ENCODE measurements at regions not wholly inside any gene's neighbourhood (a gene's known extent, or its start where the extent isn't known, plus 50 kb on each side); places are given as distances from the start of the nearest gene placed in this dataset.

DNA sequence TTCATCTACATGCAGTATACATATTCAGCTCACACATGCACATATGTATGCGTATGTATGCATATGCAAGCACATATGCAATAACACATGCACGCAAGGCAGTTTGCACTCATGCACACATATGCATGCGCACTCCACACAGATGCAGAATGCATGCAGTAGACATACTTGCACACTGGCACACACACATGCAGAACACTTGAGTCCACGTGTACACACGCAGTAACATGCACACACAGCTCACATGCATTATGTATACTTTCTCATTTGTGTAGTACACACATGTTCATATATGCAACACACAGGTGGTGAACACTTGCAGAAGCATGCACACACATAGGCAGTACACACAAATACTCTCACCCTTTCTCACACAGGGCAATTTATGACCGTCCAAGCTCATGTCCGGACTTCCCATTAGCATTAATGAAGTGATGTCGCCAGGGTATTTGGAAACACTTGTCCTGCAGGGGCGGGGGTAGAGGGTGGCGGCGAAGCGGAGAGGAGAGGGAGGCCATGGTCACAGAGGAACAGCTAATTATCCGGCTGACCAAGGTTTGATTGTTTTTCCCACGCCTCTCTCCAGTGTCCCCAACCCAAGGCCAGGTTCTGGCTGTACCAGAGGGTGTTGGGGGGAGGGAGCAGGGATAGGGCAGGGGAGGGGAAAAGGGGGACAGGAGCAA lies 91.3 kb downstream of the VEGFA start:
- DNase-seq = no peak

DNA sequence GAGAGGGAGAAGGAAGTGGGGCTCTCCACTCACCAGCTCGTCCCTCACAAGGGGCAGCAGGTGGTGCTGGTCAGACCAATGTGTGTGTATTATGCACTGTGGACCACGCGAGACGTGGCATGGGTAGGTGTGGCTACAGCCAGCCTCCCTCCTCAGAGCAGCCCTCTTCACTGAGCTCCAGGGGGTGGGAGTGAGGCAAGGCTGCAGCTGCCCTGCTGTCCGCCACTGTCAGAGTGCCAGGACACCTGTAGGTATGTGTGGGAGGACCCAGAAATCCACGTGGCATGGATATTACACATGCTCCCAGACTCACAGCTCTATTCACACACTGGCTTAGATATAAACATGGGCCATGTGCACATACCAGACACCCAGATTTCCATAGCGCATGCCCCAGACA lies 90.3 kb downstream of the VEGFA start:
- DNase-seq = no peak

DNA sequence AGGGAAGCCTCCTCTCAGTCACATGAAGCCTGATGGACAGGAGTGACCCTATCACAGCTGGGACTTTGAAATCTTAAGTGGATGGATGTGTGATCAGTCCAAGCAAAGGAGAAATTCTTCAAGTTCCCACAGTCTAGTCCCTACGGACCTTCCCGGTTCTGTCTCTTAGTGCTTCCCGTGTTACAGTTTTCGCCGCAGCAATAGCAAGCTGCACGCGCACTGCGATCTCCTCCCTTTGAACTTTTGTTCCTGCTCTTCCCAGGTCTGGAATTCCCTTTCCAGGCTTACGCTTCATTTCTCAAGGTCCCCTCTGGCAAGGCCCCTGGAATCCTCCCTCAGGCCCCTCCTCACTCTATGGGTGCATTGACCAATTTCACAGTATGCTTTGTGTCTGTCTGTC lies 89.2 kb downstream of the VEGFA start:
- DNase-seq = no peak

DNA sequence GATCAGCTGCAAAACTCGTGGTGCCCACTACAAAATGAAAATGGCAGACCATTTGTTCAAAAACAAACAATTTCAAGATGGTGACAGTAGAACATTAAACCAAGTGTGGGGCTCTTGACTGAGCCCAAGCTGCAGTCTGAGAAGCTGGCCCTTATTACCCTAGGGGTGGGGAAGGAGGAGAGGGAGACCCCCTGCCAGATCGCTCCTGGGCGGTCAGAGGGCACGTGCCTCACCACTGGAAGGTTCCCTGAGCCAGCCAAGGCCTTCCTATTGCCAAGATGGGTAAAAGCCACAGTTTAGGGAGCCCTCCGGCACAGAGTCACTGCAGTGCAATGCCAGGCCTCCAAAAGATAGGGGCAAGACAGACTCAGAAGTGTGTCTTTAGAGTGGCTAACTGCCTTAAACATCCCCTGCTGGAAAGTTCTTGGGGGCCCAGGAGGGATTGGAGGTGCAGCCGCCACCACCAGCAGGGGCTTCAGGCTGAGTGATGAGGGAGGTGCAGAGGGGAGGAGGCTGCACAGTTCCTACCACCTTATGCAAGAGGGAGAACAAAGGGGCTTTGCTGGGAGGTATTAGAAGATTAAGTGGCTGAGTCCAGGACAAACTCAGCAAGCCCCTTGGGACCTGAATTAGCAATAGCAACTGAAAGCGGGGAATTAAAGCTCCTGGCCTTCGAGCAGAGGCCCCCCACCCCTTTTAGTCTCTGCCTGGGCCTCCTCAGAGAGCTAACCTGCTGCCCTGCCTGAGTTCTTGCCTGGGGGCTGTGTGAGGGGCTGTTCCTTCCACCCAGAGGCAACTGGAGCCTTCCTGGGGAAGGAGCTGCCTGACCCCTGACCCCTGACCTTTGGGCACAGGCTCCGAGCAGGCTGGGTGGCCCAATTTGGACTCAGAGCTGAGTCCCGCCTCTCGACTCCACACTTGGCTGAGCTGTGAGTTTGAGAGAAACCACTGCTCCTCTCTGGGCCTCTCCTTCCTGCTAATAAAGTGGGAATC lies 88.4 kb downstream of the VEGFA start:
- DNase-seq = no peak

DNA sequence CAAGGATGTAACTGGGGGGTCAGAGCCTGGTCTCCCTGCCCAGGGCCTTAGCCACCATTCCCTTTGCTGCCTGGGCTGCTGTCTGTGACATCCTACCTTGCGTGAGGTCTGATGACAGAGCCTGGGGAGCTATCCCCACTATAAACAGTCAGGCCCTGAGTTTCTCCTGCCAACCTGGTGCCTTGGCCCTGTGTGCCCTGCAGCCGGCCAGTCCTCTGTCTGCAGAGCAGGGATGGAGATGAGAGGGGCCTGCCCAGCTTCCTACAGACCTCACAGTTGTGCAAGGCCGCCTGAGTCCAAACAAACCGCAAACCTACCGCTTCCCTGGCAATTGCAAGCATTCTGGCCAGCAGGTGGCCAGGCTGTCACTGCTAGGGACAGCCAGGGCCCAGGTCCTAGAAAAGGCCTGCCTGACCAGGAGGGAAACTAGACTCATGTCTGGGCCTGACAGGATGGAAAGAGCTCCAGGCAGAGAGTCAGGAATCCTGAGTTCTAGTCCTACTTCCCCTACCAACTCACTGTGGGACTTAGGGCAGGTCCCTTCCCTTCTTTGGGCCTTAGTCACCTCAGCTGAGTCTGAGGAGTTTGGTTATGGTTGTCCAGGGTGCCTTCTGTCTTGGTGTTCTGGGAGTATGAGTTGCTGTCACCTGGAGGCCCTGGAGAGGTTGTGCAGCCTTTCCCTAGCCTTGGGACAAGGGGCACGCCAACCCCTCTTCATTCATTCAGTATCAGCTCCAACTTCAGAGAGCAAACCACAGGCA lies 86.2 kb downstream of the VEGFA start:
- no peak for DNase-seq

DNA sequence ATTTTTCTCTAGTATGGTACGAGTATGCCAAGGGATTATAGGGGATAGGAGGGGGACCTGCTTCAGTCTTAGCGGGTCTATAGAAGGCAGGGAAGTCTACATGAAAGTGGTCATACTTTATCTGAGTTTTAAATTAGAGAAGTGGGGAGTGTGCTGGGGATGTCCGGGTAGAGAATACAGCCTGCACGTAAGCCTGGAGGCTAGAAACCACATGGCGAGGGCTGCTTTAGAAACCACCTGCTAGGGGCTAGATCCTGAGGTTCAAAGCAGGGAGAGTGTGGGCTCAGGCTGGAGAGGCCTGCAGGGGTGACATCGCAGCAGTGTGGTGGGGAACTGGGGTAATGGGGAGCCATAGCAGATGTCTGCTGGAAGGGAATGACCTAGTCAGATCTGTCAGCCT lies 85.2 kb downstream of the VEGFA start:
- DNase-seq = no peak

DNA sequence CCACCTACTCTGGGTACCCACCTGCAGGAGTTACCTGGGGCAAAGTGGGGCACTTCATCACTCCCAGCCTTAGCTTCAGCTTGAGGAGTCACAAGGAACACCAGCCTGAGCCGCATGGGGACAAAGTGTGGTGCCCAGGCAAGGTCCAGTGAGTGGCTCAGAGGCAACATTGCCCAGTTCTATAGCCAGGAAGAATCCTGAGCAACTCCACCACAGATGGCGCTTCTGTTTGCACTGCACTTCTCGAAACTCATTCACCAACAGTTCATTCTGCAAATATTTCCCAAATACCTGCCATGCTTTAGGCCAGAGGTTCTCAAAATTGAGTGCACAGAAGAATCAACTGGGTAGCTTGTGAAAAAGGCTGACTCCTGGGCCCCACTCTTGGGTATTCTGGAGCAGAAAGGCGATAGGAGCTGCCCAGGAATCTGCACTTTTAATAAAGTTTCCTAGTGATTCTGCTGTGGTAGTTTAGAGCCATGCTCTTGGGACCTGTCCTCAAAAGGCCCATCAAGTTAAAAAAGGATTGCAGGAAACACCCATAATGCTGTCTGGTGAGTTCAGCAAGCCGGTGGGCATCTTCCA lies 83.1 kb downstream of the VEGFA start:
- no peak for DNase-seq

DNA sequence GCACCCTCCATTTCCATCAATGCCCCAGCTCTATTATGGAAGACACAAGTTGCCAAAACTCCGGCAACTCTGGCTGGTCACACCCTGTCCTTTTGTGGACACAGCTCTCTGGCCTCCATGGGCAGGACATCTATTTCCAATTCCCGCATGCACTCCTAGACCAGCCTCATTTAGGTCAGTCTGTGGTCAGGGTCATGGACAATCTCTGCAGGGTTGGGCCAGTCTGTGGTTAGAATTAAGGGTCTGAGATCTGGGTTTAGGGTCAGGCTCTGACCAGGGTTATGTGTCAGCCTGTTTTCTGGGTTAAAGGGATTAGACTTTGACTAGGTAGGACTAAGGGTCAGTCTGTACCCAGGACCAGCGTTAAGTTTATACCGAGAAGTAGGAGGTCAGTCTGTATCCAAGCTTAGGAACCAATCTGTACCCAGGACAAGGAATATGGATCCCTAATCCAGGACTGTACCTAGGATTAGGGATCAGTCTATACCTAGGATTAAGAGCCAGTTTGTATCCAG lies 82.4 kb downstream of the VEGFA start:
- DNase-seq = no peak

DNA sequence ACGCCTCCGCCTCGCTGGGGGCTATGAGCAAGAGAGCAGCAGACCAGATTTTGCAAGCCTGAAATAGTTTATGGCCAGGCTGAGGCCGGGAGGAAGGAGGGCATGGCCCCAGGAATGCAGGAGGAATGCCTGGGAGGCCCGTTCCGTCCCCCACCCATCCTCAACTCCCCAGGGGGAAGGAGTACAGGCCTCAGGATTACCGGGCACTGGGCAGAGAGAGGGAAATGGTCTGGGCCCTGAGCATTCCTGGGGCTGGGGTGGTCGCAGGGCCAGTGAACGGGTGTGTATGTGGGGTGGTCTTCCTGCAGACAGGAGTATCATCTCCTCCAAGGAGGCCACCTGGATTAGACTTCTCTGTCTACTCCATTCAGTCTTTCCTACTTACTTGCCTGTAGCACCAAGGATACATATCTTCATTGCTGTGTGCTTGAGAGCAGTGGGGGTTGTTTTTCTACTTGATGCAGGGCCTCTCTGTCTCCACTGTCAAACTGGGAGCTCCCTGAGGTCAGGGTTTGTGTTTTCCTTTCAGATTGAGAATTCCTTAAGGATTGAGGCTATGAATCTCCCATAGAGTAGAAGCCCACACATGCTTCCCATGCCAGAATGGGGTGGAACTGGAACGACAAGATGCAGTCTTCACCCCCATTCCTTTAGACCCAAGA lies 81.3 kb downstream of the VEGFA start:
- no peak for DNase-seq

DNA sequence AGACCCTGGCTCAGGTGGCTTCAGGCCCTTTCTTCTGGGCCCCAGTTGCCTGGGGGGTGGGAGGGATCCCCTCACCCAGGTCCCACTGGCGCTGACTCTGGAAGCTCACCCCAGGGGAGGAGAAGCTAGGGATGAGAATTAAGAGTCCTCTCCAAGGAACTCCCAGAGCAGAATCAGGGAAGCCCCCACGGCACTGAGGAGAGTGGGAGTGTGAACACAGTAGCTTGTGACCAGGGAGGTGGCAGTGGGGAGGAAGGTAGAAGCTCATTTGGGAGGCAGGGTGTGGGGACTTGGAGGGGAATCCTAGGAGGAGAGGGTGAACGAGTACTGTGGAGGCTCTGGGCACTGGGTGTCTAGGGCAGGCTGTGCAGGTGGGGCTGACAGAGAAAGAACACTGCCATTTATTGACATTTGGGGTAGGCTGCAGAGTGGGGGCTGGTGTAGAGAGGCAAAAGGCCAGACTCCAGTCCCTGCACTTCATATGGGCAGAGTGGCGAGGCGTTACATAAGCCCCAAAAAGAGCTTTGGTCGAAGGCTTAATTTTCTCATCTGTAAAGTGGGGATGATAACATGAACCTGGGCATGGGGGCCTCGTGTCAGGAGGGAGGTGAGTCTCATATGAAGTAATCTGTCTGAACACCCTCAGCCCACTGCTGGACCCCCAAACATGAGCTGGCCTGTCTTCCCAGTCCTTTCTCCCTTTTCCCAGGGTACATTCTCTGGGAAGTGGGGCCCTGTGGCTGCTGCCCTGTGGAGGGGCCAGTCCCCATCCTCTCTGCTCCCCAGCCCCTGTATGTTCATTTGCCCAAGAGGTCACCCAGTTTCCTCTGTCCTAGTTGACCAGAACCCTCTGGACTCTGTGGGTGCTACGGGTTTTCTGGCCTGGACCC lies 80.5 kb downstream of the VEGFA start:
- no peak for DNase-seq

DNA sequence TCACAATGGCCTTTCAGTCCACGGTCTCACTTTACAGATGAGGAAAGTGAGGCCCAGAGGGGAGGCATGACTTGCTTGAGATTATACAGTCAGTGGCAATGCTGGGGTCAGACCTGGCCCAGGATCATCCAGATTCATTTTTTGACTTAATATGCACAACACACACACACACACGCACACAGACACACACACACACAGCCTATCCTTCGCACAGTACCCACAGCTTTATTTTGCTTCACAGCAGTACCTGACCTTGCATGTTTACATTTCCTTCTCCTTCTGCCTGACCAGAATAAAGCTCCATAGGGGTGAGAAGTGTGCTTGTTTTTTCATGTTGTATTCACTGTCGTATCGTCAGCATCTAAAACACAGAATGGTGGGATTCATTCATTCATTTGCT lies 79.8 kb downstream of the VEGFA start:
- no peak for DNase-seq

DNA sequence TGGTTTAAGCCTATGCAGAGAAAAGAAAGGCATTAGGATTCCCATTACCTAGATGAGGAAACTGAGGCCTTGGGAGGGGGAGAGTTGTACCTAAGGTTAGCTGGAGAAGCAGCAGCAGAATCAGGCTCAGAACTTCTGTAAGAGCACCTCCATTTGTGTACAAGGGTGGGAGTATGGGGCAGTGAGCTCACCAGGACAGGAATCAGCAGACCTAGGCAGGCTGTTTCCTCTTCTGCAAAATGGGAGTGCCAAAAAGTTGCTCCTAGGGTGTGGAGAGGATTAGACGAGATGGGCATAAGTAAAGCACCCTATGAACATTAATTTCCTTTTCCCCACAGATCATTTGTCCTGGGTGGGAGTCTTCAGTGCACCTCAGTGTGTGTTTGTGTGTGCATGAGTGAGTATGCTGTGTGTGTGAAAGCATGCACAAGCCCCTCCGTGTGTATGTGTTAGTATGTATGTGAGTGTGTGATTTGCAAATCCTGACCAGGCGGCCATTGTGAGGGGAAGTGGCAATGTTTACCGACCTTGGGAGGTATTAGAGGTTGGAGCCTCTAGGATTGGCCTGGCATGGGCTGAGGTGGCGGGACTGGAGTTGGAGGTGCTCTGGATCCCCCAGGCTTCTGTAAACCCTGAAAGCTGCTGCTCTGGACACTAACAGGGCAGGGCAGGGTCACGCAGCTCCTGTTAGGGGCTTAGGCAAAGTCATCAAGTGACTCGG lies 78.8 kb downstream of the VEGFA start:
- DNase-seq = no peak

DNA sequence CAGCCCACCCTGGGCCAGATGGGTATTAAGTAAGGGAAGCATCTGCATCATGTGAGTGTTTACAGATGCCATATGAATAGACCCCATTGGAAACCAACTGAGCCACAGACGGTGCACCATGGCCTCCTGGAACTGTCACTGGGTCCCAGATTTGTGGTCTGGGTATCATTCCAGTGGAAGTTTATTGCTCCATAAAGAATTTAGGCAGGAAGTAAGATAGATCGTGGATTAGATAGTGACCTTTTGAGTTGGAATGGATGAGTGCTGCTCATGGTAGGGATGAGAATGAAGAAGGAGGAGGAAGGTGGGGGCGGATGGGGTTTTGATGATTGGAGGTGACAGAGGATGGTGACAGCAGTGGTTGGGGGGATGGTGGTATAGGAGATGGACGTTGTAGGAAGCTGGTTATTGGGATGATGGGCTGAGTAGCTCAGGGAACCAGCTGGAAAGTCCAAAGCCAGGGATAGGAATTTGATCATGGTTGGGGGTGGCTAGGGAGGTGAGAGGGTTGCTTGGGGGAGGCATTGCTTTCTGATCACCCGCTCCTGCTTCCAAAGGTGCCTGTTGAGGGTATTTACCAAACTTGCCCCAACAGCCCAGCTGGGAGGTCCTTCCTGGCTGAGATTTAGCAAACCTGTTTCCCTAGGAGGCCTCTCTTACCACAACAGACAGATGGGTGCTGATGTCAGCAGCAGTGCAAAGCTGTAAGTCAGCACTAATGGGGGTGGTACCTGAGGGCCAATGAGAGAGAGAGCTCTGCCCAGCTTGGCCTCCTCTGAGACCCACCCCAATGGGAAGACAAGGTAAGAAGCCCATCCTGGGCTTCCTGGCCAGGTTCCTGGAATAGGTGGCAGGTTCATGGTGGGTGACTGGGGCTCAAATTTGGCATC lies 78.0 kb downstream of the VEGFA start:
- DNase-seq = no peak

DNA sequence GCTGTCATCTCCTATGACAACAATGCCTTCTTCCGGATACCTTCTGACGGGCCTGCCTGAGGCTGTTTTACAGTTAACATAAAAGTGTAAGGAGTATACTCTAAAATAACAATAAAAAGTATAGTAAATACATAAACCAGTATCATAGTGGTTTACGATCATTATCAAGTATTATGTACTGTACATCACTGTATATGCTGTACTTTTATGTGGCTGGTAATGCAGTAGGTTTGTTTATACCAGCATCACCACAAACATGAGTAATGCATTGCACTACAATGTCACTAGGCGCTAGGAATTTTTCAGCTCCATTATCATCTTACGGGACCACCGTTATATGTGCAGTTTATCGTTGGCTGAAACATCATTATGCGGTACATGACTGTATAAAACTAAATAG lies 76.5 kb downstream of the VEGFA start:
- DNase-seq = no peak

DNA sequence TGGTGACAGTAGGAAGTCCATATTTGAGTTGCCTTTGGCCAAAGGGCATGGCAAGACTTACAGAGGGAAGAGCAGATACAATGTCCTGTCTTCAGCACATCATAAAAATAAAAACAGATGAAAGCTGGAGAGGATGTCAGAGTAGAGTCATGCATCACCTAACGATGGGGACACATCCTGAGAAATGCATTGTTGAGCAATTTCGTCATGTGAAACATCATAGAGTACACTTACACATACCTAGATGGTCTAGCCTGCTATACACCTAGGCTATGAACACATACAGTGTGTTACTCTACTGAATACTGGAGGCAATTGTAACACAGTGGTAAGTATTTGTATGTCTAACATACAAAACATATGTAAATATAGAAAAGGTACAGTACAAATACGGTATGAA lies 75.6 kb downstream of the VEGFA start:
- no peak for DNase-seq

DNA sequence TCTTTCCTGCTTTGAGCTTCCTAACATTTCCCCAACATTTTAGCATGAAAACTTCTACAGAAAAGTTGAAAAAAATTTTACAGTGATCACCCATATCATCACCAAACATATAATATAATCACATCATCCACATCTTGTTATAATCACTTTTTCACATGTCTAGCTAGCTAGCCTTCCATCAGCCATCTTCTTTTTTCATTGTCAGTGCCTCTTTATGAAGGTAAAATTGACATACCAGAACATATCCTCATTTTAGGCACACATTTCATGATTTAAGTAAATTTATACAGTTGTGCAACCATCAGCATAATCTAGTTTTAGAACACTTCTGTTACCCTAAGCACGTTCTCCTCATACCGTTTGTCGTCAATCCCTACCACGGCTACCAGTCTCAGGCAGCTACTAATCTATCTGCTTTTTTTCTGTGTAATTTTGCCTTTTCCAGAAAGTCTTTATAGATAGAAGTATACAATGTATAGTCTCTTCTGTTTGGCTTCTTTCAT lies 73.7 kb downstream of the VEGFA start:
- no peak for DNase-seq

DNA sequence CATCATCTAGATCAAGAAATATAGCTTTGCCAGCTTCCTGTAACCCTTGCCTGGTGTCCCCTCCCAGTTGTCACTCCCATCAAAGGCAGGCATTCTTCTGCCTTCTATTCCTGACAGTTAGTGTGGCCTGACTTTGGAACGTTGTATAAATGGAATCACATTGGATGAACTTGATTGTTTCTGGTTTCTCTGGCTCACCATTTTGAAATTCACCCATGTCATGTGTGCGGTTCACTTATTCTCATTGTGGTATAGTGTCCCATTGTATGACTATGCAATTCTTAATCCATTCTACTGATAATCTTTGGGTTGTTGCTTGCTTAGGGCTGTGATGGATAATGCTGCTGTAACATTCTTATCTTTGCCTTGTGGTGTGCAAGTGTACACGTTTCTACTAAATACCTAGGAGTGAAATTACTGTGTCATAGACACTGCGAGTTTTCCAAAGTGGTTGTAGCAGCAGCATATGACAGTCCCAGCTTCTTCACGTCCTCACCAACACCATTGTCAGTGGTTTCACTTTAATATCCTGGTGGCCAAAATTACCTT lies 73.2 kb downstream of the VEGFA start:
- DNase-seq = no peak

DNA sequence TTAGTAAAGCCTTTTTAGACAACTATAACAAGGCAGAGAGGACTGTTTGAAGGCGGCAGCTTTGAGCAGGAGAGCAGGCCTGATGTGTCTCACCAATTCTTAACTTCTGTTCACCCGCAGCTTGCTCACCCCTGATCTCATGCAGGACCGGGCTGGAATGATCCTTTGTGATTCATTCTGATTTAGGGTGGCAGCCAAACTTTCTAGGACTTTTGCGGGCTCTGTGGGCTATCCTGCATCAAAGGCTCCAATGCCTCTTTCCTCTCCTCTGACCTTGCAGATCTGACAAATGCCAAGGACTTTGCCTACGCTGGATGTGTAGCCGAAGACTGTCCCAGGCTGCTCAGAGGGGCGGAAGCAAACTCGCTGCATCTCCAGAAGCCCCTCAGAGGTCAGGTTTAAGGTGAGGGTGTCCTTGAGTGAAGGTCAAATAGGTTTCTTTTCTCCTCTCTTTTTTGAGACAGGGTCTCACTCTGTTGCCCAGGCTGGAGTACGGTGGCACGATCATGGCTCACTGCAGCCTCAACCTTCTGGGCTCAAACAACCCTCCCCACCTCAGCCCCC lies 72.3 kb downstream of the VEGFA start:
- DNase-seq = no peak

Measured in CD4-positive, alpha-beta T cell treated with Interleukin-21 for 1 hour (primary cell).